SK-N-MC (cell line): ENCODE measurements at regions not wholly inside any gene's neighbourhood (a gene's known extent, or its start where the extent isn't known, plus 50 kb on each side); places are given as distances from the start of the nearest gene placed in this dataset.

Experiments
- EZH2 ChIP-seq: fragments of 200-600 bp; sonication (generic); IDR thresholded peaks from one replicate; pipeline ENCODE4 v1.6.1; 2017; ENCODE audit warnings: antibody characterized with exemption
- FOXP2 ChIP-seq: optimal IDR thresholded peaks from 2 replicates; pipeline ENCODE3; 2011; ENCODE audit warnings: mild to moderate bottlenecking, moderate library complexity; ENCODE audit not compliant: insufficient read depth; ENCODE audit errors: extremely low read length, control extremely low read depth
- POLR2AphosphoS5 ChIP-seq: IDR thresholded peaks from 2 replicates; pipeline ENCODE4 v1.6.1; 2012; ENCODE audit warnings: mild to moderate bottlenecking, low read depth, low read length, borderline replicate concordance

GRCh38 chr18:9043581-9043980 is 58.9 kb upstream of the NDUFV2 start:
- no peak for TF ChIP-seq POLR2AphosphoS5
- TF ChIP-seq EZH2 = no peak
- no peak for TF ChIP-seq FOXP2
